Mucosa of gallbladder (tissue), 1 donor: ENCODE measurements at regions not wholly inside any gene's neighbourhood (a gene's known extent, or its start where the extent isn't known, plus 50 kb on each side); places are given as distances from the start of the nearest gene placed in this dataset.

Source experiments
- DNase-seq: peaks from one replicate; pipeline ENCODE4 v3.0.0-alpha.2; 2020; ENCODE audit warnings: low spot score
- donor health status: DM: no; HTN: no; CAD: no.

DNA sequence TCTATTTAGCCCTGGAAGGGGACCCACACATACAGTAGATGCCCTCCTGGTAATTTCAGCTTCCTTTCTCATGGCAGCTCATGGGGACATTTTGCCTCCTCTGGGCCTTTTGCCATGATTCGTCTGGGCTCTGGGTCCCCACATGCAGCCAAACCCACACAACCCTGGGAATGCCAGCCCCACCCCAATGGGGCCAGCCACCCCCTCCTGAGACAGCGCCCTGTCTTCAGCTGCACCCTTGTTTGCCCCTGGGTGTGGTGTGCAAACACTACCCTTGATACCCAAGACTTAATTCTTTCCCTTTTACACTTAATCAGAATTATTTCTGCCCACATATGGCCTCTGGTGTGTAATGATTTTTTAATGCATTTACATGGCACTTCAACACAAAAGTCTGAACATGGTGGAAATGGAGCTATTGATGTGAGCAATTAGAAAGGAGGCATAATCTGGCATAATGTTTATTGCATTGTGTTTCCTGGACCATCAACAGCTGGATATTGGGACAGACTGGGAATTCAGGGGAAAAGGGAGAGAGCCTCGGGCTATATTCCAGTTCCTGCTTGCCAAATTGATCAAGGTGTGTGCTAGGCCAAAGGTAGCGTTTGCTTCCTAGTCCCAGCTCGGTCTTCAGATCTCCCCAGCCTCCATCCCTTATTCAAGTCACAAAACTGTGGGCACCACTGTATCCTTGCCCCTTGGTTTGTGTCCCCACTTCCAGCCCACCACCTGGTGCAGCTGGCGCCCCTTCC is 85.0 kb upstream of the ANO1 start:
- DNase-seq: peak; percentile 41

DNA sequence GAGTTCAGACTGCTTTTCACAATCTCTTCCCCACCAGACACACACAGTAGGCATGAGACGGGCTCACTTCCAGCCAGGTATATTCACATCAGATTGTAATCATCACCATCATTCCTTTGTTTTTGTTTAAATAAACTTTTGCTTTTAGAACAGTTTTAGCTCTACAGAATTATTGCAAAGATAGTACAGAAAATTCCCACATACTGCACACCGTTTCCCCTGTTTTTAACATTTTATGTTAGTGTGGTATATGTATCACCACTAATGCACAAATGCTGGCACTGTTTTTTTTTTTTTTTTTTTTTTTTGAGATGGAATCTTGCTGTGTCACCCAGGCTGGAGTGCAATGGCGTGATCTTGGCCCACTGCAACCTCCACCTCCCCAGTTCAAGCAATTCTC is 83.3 kb upstream of the ANO1 start:
- DNase-seq: no peak

DNA sequence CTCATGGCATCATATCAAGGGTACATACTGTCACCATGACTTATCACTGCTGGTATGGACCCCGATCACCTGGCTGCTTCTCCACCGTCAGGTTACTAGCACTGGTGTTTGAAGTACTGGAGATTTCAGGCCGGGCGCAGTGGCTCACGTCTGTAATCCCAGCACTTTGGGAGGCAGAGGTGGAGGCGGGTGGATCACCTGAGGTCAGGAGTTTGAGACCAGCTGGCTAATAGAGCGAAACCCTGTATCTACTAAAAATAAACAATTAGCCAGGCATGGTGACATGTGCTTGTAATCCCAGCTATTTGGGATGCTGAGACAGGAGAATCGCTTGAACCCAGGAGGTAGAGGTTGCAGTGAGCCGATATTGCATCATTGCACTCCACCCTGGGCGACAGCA is 82.4 kb upstream of the ANO1 start:
- DNase-seq: no peak

DNA sequence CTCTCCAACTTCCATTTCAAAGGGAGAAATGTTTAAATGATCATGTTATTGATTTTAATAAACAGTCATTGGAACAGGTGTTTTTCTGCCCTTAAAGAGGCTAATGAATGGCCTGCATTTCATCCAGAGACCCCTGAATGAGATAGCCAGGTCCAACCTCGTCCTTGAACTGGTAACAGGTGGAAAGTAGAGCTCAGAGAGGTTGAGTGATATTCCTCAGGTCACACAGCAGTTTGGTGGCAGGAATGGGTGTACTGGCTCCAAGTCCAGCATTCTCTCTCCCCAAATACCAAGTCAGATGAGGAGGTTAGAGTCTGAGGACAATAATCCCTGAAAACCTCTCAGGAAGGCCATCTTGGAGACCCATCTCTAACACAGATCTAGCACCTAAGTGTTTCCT is 81.7 kb upstream of the ANO1 start:
- DNase-seq: no peak

DNA sequence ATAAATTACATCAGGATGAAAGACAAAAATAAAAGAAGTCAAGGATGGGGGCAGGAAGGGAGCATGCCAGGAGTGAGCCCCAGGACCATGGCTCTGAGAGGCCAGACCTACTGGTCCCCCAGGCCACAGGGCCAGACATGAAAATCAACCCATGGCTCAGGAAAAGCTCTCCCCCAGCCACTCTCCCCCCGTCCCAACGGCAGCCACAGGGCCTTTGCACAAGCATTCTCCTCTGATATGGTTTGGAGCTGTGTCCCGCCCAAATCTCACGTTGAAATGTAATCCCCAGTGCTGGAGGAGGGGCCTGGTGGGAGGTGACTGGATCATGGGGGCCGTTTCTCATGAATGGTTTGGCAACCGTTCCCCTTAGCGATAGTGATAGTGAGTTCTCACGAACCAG is 80.8 kb upstream of the ANO1 start:
- no peak for DNase-seq

DNA sequence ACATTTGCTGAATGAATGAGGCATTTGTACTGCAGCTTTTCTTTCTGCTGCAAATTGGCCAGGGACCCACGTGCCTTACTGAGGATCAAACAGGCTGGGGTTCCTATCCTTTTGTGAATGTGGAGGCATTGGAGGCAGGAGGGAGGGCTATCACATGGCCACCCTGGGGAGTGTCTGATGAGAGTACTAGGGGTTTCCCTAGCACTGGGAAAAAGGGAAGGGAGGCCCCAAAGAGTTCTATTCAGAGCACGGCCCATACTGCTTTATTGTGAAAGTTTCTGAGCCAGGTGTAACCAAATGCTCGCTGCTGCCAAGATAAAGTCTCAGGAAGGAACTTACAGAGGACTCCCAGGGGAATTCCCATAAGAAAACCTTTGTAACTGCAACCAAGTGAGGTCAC is 78.4 kb upstream of the ANO1 start:
- DNase-seq: no peak

DNA sequence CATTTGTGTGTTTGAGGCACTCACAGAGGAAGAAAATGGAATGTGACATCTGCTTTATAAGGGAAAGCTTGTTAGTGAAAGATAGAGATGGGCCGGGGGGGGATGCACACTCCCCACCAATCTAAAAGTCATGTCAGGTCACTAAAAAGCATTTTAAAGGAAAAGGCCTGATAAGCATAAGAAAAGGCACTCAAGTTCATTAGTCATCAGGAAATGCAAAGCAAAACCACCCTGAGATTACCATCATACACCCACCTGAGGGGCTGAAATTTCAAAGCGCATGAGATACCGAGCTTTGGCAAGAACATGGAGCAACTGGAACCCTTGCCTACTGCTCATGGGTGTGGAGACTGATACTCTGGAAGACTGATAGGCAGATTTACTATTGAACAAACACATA is 77.9 kb upstream of the ANO1 start:
- no peak for DNase-seq

DNA sequence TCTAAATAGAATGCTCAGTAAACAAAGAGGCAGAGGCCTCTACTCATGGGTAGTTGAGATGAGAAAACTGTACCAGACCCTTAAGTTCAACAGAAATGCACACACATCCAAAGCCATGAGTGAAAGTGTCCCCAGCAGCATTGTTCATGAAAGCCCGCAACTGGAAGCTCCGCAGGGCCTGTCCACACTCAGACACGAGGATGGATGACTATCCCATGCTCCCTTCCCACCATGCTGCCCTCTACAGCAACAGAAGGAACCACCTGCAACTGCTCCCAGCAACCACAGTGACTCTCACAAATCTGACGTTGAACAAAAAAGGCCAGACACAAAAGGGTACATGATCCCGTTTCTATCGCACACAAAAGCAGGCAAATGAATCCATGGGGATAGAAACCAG is 76.9 kb upstream of the ANO1 start:
- no peak for DNase-seq

DNA sequence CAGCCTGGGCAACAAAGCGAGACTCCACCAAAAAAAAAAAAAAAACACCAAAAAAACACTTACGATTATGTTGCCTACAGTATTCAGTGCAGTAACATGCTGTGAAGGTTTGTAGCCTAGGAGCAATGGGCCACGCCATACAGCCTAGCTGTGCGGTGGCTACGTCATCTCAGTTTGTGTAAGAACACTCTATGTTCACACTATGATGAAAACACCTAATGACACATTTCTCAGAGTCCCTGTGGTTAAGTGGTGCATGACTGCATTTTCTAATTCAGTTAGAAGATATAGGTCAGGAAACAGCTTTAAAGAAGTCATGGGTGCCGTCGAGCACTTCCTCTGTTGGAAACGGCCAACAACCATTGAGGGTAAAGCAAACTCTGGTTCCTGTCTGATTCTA is 75.7 kb upstream of the ANO1 start:
- DNase-seq: no peak

DNA sequence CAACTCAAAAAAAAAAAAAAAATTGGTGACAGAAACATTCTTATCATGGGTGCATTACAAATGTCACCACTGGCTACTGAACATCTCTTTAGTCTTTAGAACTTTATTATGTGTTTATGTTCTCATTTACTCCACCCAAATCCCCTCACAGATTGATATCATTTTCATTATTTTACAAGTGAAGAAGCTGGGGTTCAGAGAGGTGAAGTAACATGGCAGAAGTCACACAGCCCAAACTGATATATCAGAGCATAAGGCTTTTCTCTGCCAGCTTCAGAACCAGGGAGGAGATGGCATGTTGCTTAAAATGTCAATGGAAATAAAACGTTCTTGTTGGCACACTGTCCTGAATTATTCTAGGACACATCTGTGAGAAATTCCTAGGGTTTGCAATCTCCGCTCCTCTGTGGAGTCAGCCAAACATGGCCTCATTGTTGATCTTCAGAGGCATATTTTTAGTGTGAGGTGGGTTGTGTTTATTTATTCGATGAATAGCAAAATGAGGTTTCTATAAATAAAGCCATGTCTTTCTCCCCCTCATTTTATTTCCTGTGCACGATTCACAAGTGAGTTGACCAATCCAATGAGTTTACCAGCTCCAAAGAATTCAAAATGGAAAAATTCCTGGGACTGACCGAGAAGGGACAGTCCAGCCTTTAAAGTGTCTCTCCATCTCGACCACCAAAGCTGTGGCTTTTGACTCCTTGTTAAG is 72.9 kb upstream of the ANO1 start:
- DNase-seq: no peak

DNA sequence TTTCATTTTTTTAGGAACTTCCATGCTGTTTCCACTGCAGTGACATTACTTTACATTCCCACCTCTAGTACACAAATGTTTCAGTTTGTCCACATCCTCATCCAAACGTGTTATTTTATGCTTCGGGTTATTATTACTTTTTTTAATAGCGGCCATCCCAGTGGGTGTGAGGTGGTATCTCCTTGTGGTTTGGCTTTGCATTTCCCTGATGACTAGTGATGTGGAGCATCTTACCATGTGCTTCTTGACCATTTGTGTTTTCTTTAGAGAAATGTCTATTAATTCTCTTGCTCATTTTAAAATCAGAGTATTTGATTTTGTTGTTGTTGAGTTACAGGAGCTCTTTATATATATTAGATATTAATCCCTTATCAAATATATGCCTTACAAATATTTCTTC is 70.3 kb upstream of the ANO1 start:
- DNase-seq: no peak

DNA sequence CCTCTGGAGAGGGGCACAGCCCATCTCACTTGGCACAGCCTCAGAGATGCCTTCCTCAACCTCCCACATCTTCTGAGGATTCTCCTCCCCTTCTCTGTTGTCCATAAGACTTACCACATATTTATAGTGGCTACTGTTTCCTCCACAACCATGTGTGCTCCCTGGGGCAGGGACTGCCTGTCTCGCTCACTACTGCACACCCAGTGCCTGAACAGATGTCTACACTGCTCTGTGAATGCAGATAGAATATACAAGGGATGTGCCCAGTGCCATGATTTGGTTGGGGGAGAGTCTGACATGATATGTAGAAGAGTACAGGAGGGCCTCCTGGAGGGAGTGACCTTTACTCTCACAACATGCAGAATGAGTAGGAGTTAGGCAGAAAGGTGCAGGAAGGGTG is 67.3 kb upstream of the ANO1 start:
- no peak for DNase-seq

DNA sequence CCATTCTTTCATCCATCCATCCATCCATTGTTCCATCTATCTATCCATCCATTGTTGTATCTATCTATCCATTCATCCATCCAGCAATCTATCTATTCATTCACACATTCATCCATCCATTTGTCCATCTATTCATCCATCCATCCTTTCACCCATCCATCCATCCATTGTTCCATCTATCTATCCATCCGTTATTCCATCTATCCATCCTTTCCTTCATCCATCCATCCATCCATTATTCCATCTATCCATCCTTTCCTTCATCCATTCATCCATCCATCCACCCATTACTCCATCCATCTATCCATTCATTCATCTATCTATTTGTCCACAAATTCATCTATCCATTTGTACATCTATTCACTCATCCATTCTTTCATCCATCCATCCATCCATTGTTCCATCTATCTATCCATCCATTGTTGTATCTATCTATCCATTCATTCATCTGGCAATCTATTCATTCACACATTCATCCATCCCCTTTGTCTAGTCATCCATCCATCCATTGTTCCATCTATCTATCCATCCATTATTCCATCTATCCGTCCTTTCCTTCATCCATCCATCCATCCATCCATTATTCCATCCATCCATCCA is 65.9 kb upstream of the ANO1 start:
- DNase-seq: no peak

DNA sequence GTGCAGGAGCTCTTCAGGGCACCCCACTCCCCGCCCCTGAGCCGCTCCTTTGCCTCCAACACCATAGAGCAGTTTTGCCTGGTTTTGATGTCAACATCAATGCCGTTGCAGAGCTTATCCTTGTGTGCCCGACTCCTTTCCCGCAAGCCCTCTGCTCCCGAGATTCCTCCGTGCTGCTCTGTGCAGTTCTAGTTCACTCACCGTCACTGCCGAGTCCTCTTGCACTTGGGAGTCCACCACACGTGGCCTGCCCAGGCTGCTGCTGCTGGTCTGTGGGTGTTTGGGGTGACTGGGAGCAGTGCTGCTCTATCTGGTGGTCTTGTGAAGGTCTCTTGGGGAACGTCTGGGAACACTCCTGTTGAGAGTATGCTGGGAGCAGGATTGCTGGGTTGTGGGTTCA is 63.8 kb upstream of the ANO1 start:
- DNase-seq: no peak

DNA sequence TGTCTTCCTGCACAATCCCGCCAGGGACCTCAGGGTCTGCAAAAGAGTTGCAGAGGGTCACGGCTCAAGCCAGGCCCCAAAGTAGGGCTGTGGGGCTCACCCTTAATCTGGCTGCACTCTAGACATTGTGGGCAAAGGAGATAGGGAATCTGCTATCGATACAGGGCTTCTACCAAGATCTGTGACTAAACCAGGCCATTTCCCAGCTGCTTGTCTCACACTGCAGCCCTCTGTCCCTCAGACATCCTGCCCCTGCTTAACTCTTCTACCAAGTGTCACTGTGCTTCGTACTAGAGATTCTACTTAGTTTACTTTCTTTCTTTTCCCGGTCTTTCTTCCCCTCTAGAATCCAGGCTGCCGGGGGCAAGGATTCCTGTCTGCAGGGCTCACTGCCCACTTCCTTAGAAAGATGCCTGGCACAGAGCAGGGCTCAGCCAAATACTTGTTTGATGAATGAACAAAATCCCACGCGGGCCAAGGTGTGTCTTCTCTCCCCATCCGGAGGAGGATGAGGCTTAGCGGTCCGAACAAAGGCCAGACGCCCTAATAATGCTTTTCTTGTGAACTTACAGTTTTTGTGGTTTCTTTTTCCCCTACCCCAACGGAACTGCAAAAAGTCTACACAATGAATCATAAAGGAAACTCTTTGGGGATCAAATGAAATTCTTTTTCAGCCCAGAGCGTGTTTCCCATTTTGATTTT is 61.3 kb upstream of the ANO1 start:
- no peak for DNase-seq

DNA sequence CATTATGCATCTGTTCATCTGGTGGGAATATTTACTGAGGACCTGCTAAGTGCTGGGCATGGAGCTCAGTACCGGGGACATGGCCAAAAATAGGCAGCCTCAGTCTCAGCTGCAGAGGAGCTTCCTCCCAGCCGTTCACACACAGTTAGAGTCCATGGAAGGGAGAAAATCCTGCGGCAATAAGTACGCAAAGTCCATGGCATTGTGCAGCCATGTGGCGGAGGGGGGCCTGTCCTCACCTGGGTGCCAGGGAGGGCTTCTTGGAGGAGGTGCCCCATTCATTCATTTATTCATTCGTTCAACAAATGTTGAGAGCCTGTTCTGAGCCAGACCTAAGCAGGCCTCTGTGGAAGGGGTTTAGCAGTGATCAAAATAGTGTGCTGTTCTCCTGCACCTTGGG is 59.3 kb upstream of the ANO1 start:
- DNase-seq: no peak

DNA sequence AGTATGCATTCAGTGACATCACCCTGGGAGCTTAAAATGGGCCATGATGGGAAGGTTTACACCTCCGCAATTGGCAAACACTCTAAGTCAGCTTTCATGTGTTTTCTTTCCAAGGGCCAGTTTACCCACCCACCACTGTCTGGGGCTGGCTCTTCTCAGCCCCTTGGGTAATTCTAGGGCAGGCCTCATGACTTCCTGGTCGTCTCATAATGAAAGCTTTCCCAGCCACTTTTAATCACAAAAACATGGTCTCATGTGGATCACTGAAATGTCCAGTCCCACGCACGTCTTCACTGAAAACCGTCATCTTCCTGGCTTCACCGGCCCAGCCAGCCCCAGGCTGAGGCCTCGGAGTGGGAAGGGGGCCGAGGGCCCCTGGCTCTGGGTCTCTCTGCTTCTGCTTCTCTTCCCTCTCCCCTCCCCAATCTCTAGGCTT is 58.5 kb upstream of the ANO1 start:
- DNase-seq: no peak

DNA sequence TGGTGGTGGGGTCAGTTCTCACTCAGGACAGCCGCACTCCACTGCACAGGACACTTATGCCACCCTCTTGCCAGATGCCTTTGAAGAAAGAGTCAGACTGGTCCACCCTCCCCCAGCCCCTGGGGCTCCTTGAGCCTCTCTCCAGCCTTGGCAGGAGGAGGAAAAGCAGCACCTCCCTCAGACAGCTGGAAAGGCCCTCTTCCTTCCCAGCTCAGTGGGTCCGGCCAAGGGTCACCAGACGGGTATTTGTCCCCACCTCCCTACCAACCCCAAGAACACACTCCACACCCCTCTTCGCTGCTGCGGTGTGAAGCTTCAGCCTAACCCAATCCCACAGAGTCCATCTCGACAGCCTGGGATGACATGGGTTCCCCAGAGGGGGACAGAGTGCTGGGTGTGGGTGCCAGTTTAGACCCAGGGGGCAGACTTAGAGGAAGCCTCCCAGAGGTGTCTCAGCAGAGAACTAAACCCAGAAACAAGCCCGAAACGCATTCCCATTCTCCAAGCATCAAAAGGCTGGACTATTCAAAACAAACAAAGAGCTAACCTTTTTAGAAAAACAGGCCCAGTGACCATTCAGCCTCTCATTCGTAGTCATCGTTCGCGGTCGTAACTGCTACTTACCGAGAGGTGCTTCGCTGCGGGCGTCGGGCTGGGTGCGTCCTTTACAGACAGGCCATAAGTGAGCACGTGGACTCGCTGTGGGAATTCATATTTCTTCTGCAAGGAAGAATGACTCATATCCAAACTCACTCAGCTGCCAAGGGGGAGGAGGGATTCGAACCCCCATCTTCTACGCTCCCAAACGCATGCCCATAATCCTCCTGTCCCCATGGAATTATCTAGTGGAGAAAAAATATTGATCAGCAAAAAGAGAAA is 57.5 kb upstream of the ANO1 start:
- no peak for DNase-seq

DNA sequence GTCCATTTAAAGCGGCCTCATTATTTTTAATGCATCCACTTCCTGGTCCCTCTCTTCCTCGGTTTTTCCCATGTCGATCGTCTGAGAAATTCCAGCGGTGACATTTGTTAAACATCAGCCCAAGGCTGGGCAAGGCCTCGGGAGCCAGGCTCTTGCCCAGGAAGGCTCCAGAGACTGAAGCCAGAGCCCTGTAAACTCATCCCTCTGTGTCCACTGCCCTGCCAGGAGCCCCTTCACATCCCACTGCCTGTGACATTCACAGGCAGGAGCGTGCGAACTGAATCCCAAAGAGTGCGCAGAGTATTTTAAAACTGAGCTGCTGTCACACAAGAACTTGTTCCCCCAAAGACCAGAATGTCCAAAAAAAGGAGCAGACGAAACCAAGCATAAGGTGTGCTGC is 56.5 kb upstream of the ANO1 start:
- no peak for DNase-seq

DNA sequence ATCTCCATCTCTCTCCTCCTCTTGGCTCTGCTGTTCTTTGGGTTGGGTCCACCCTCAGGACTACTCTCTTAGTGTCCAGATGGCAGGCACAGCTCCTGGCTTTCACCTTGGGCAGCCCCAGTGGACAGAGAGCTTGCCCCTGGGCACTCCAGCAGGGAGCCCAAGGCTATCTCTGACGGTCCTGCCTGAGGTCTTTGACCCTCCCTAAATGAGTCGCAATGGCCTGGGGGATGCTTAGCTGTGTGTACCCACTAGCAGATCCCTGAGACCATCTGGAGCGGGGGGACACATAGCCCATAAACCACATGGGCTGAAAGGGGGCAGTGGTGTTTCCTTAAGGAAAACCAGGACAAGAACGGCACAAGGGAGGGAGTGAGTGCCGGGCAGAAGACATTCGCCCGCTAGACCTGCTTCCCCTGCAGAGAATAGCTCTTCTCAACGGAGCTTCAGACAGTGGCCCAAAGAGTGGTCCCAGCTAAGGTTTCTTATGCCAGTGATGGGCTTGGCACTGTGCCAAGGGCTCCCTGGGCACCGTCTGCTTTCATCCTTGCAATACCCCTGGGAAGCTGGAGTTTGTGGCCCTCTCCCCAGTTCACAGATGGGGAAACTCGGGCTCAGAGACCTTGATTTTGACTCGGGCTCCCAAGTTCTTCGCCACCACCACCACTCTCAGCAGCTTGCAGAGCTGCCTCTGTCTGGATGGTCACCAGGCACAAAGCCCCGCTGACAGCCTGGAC is 53.9 kb upstream of the ANO1 start:
- DNase-seq: no peak

DNA sequence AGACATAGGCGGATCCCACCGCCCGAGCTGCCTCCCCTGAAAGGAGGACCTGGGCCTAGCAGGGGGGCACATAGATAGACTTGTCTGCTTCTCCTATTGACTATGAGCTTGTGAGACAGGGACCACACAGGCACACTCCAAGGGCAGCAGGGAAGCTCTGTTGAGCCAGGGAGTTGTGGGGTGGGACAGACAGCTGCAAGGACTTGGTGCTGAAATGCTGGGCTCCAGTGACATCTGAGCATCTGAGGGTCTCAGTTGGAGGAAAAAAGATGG is 53.4 kb upstream of the ANO1 start:
- DNase-seq: no peak
